ENCODE measurements at regions not wholly inside any gene's neighbourhood (a gene's known extent, or its start where the extent isn't known, plus 50 kb on each side); places are given as distances from the start of the nearest gene placed in this dataset.

GRCh38 chr4:10773656-10774055 lies 89.1 kb upstream of the CLNK start:
- Histone ChIP-seq H3K9me3 (replicated peaks in 1 of 3) (no peaks in the 10 kb centered on the region), H3K36me3 (replicated peaks in 1 of 2) (no peaks in the 10 kb centered on the region), H3K4me1 (replicated peaks in 1 of 2) (no peaks in the 10 kb centered on the region), H3K4me3 (no peak overlapping the region), H3K27ac (no peak overlapping the region), H3K27me3 (no peaks in the 10 kb centered on the region)
- no peak for TF ChIP-seq POLR2A (IDR thresholded peaks at IDR 0.05)
- no peak for TF ChIP-seq CTCF (IDR thresholded peaks at IDR 0.05)
- WGBS, 4 donors, result 34 to 74% (median 70%) methylated on average over 2 of the region's 2 CpGs
- no peak for DNase-seq
- intact Hi-C loops (cut with DNase I), result no loop called here

- intact Hi-C loops (cut with DNase I), result no loop called here
- no peak for TF ChIP-seq POLR2A (IDR thresholded peaks at IDR 0.05)
- Histone ChIP-seq H3K27ac (no peak overlapping the region), H3K9me3 (replicated peaks in 1 of 3) (no peaks in the 10 kb centered on the region), H3K4me3 (no peak overlapping the region), H3K4me1 (replicated peaks in 1 of 2) (no peaks in the 10 kb centered on the region), H3K27me3 (no peaks in the 10 kb centered on the region), H3K36me3 (replicated peaks in 1 of 2) (no peaks in the 10 kb centered on the region)
- DNase-seq, result no peak
- 47 to 55% (median 47%) methylated on average over 3 of the region's 3 CpGs for WGBS, 4 donors
These were observed 88.4 kb upstream of the CLNK start for GRCh38 chr4:10773010-10773409.

GRCh38 chr4:10765386-10765785 lies 80.8 kb upstream of the CLNK start:
- no peak for DNase-seq
- intact Hi-C loops (cut with DNase I), result no loop called here
- Histone ChIP-seq H3K36me3 (replicated peaks in 1 of 2) (no peaks in the 10 kb centered on the region), H3K4me1 (replicated peaks in 1 of 2) (no peaks in the 10 kb centered on the region), H3K9me3 (replicated peaks in 1 of 3) (no peaks in the 10 kb centered on the region), H3K27me3 (no peaks in the 10 kb centered on the region), H3K4me3 (no peak overlapping the region), H3K27ac (no peak overlapping the region)
- TF ChIP-seq POLR2A (IDR thresholded peaks at IDR 0.05), result no peak
- TF ChIP-seq CTCF (IDR thresholded peaks at IDR 0.05), result no peak
- 77 to 82% (median 78%) methylated on average over 3 of the region's 3 CpGs for WGBS, 4 donors

GRCh38 chr4:10762561-10762960 lies 78.0 kb upstream of the CLNK start:
- TF ChIP-seq CTCF (IDR thresholded peaks at IDR 0.05), result no peak
- no peak for TF ChIP-seq POLR2A (IDR thresholded peaks at IDR 0.05)
- H3K27me3 ChIP-seq, result no peaks in the 10 kb centered on the region
- no peaks in the 10 kb centered on the region for H3K4me1 ChIP-seq (replicated peaks in 1 of 2)
- no peak overlapping the region for H3K27ac ChIP-seq
- DNase-seq, result no peak
- H3K9me3 ChIP-seq (replicated peaks in 1 of 3), result no peaks in the 10 kb centered on the region
- H3K4me3 ChIP-seq, result no peak overlapping the region
- 76 to 87% (median 82%) methylated on average over 4 of the region's 4 CpGs for WGBS, 4 donors
- no peaks in the 10 kb centered on the region for H3K36me3 ChIP-seq (replicated peaks in 1 of 2)
- intact Hi-C loops (cut with DNase I), result no loop called here

GRCh38 chr4:10761903-10762302 lies 77.3 kb upstream of the CLNK start:
- Histone ChIP-seq H3K27ac (no peak overlapping the region), H3K36me3 (replicated peaks in 1 of 2) (no peaks in the 10 kb centered on the region), H3K27me3 (no peaks in the 10 kb centered on the region), H3K9me3 (replicated peaks in 1 of 3) (no peaks in the 10 kb centered on the region), H3K4me1 (replicated peaks in 1 of 2) (no peaks in the 10 kb centered on the region), H3K4me3 (no peak overlapping the region)
- intact Hi-C loops (cut with DNase I), result no loop called here
- no peak for DNase-seq
- WGBS, 4 donors, result 79 to 97% (median 86%) methylated on average over 1 of the region's 1 CpG
- no peak for TF ChIP-seq CTCF (IDR thresholded peaks at IDR 0.05)
- TF ChIP-seq POLR2A (IDR thresholded peaks at IDR 0.05), result no peak

All from adrenal gland (tissue), 9 donors.